Epithelial cell of esophagus (primary cell): ENCODE measurements at regions not wholly inside any gene's neighbourhood (a gene's known extent, or its start where the extent isn't known, plus 50 kb on each side); places are given as distances from the start of the nearest gene placed in this dataset.

Experiments
- DNase-seq: peaks from one replicate; pipeline ENCODE4 v3.0.0; 2010; ENCODE audit warnings: low read depth
- H3K4me3 ChIP-seq: 2 replicates; pipeline ENCODE4 v1.5.1; 2011; ENCODE audit warnings: mild to moderate bottlenecking, low read length, control low read depth
- TF ChIP-seq, protein P1 (sequence below): IDR thresholded peaks from 2 replicates; pipeline ENCODE4 v1.5.1; 2011; ENCODE audit warnings: low read depth, mild to moderate bottlenecking, low read length, control low read depth, inconsistent platforms; ENCODE audit not compliant: insufficient read depth; ENCODE audit errors: missing control alignments

DNA sequence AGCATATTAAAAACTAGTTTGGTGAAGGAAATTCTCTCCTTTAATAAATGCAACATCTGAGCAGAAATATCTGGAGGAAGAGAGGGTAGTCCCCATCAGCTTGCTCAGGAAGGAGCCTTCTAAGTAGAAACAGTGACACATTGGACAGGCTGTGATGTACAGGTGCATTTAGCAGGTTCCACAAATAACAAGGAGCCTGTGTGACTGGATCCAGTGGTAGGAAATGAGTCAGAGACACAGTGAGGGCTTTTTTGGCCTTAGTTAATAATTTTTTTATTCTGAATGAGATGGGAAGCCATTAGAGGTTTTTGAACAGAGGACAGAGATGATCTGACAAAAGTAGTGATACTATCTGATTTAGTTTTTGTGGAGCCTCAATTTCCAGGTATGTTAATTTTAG is 738.9 kb upstream of the PTBP2 start:
- peak; percentile 10 for DNase-seq
- TF ChIP-seq, protein P1, sequence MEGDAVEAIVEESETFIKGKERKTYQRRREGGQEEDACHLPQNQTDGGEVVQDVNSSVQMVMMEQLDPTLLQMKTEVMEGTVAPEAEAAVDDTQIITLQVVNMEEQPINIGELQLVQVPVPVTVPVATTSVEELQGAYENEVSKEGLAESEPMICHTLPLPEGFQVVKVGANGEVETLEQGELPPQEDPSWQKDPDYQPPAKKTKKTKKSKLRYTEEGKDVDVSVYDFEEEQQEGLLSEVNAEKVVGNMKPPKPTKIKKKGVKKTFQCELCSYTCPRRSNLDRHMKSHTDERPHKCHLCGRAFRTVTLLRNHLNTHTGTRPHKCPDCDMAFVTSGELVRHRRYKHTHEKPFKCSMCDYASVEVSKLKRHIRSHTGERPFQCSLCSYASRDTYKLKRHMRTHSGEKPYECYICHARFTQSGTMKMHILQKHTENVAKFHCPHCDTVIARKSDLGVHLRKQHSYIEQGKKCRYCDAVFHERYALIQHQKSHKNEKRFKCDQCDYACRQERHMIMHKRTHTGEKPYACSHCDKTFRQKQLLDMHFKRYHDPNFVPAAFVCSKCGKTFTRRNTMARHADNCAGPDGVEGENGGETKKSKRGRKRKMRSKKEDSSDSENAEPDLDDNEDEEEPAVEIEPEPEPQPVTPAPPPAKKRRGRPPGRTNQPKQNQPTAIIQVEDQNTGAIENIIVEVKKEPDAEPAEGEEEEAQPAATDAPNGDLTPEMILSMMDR = no peak
- H3K4me3 ChIP-seq = no peak overlapping the region

DNA sequence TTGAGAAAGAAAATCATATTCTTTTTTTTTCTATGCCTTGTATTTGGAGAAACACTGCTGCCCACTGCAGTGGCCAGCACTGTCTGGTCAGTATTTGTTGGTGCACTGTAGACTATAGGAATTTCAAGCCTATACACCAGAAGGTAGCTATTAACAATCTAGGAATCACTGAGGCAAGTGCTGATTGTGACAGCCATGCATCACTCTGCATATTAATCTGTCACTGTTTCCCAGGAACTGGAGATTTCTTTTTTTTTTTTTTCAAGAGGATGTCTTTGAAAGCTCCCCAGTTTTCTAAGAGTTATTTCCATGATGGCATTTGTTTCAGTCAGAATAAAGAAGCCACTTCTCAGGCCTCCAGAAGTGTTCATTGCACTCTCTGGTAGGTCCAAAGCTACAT is 737.8 kb upstream of the PTBP2 start:
- no peak for DNase-seq
- H3K4me3 ChIP-seq = no peak overlapping the region
- TF ChIP-seq, protein P1 = no peak

DNA sequence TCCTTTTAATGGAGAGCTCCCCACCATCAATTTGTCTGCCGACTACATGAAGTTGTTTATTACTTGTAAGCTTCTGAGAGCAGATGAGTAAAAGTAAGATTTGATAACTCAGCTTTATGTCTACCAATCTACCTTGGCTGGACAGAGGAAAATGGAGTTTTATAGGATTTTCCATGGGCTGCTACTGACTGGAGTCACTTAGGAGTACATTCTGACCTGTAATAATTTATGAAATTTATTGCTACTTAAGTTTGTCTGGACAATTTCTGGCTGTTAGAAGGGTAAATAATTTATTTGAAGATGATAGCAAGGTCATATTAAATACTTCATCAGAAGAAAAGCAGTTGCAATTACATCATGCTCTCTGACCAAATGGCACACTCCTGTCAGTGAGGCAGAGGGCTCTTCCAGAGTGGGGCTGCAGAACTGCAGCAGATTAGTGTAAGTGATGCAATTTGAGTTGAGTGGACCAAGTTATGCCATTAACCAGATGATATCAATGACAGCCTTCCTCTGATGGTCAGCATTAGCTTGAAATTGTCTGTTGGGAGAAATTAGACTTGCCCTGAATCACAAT is 736.7 kb upstream of the PTBP2 start:
- H3K4me3 ChIP-seq = no peak overlapping the region
- no peak for DNase-seq
- TF ChIP-seq, protein P1 = no peak

DNA sequence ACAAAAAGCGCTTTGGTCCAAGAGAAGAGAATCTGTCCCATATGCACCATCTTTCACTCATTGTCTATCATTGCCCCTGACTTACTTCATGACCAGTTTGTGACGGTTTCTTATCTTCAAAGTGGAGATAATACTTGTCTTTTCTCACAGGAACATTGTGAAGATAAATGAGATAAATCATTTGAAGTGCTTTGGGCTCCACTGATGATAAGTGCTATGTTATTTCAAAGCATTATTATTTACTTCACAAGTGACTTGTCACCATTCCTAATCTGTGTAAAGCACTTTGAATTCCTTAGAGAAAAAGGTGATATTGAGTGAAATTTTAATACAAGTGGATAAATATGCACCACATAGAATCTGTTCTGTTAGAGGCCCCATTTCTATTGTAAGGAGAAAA is 731.6 kb upstream of the PTBP2 start:
- no peak overlapping the region for H3K4me3 ChIP-seq
- DNase-seq = no peak
- TF ChIP-seq, protein P1 = no peak

DNA sequence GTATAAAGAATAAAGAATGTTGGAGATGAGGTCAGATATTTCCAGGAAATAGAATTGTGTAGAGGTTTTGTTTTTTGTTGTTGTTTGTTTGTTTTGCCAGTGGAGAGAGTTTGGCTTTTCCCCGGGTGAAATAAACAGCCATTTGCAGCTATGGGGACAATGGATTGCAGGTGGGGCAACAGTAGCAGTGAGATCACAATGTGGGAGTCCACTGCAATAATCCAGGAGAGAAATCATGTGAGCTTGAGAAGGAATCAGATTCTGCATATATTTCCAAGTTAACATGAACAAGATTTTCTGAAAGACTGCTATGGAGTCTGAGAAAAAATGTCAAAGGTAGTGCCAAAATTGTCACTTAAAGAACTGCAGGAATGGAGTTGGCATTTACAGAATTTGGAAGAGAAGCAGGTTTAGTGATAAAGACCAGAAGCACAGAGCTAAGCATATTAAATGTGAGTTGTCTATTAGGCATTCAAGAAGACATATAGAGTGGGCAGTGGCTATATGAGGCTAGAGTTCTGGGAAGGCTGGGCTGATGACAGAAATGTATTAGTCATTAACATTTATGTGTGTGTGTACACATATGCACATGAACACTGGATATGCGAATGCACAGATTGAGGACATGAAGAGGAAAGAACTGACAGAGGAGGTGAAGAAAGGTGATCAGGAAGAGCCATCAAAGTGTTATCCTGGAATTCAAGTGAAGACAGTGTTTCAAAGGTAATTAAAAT is 729.6 kb upstream of the PTBP2 start:
- no peak overlapping the region for H3K4me3 ChIP-seq
- DNase-seq = peak; percentile 8
- TF ChIP-seq, protein P1 = no peak

DNA sequence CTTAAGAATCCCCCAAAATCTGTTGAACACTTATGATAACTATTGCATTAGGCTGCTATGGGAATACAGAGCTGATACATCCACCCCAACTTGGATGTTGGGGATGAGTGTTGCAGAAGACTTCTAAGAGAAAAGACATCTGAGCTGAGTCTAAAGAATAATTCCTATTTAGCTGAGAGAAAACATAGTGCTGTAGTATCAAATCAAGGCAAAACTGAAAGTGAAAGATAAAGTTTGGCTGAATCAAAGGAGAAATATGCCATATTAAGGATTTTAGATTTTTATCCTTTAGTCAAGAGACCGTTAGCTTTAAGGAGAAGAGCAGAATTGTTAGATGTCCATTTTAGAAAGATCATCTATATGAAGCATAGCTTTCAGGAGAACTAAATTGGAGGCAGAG is 726.9 kb upstream of the PTBP2 start:
- TF ChIP-seq, protein P1 = no peak
- no peak overlapping the region for H3K4me3 ChIP-seq
- no peak for DNase-seq

DNA sequence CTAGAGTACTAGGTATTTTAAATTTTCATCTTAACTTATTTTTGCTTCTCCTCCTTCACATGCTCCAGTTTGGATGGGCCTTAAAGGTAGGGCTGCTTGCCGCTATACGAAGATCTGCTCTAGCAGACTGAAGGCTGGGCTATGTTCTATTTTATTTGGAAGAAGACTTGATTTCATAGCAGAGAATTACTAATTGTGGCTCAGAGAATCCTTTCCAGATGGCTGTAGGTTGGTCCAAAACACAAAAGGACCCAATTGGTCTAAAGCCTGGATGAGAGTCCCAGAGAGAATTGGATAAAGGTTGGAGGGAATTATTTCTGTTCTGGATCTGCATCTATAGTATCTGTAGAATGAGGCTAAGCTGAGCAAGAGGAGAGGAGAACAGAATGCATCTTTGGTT is 719.4 kb upstream of the PTBP2 start:
- H3K4me3 ChIP-seq = no peak overlapping the region
- TF ChIP-seq, protein P1 = no peak

More for the DNA sequence above, 719.4 kb upstream of the PTBP2 start:
- no peak for DNase-seq
